ENCODE measurements at regions not wholly inside any gene's neighbourhood (a gene's known extent, or its start where the extent isn't known, plus 50 kb on each side); places are given as distances from the start of the nearest gene placed in this dataset.

DNA sequence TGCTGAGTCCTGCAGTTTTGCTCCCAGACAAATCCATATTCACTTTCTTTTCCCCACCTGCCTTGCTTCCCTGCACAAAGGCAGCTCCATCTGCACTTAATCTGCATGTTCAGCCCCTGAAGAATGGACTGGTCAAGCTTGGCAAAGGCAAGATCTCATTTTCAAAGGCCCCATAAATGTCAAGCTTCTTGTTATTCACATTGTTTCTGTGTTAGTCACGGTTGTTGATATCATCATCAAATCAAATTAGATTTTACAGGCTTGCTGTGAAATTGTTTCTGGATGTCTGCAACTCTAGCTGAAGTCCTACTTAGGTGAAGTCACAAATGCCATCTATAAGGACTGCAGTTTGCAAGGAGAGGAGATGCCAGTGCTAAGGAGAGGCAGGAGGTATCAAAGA lies 91.0 kb downstream of the GPAM start:
- TF ChIP-seq CHD4 (IDR thresholded peaks at IDR 0.05; ENCODE audit: borderline replicate concordance) (no peak), ZC3H11A (IDR thresholded peaks at IDR 0.05) (no peak), MAFK (IDR thresholded peaks at IDR 0.05; ENCODE audit: partially characterized antibody) (no peak), CHD2 (IDR thresholded peaks at IDR 0.05; ENCODE audit: low read length, partially characterized antibody) (no peak)
- TF ChIP-seq, protein P1, sequence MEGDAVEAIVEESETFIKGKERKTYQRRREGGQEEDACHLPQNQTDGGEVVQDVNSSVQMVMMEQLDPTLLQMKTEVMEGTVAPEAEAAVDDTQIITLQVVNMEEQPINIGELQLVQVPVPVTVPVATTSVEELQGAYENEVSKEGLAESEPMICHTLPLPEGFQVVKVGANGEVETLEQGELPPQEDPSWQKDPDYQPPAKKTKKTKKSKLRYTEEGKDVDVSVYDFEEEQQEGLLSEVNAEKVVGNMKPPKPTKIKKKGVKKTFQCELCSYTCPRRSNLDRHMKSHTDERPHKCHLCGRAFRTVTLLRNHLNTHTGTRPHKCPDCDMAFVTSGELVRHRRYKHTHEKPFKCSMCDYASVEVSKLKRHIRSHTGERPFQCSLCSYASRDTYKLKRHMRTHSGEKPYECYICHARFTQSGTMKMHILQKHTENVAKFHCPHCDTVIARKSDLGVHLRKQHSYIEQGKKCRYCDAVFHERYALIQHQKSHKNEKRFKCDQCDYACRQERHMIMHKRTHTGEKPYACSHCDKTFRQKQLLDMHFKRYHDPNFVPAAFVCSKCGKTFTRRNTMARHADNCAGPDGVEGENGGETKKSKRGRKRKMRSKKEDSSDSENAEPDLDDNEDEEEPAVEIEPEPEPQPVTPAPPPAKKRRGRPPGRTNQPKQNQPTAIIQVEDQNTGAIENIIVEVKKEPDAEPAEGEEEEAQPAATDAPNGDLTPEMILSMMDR (IDR thresholded peaks at IDR 0.05): no peak
- TF ChIP-seq, protein P2, sequence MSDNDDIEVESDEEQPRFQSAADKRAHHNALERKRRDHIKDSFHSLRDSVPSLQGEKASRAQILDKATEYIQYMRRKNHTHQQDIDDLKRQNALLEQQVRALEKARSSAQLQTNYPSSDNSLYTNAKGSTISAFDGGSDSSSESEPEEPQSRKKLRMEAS (IDR thresholded peaks at IDR 0.05): no peak
- TF ChIP-seq, protein P3, sequence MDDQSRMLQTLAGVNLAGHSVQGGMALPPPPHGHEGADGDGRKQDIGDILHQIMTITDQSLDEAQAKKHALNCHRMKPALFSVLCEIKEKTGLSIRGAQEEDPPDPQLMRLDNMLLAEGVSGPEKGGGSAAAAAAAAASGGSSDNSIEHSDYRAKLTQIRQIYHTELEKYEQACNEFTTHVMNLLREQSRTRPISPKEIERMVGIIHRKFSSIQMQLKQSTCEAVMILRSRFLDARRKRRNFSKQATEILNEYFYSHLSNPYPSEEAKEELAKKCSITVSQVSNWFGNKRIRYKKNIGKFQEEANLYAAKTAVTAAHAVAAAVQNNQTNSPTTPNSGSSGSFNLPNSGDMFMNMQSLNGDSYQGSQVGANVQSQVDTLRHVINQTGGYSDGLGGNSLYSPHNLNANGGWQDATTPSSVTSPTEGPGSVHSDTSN (IDR thresholded peaks at IDR 0.05): no peak
